Nephron (organoid): ENCODE measurements at regions not wholly inside any gene's neighbourhood (a gene's known extent, or its start where the extent isn't known, plus 50 kb on each side); places are given as distances from the start of the nearest gene placed in this dataset.
A peak's percentile ranks its signal among the peaks of the same experiment; 100 is the strongest.
"Not testable (repeated sequence)": the region's sequence is repeated elsewhere in the genome, so short reads cannot be mapped to it uniquely, and the experiment has no call there.

Experiments used
- H3K27ac Mint-ChIP-seq, 3 experiments: 2 replicates each; pipeline ENCODE4 v1.8.0; 2020; ENCODE audit warnings: mixed read lengths in 3 of 3, mild to moderate bottlenecking in 2 of 3, moderate library complexity in 1 of 3
- H3K27me3 Mint-ChIP-seq: 2 replicates; pipeline ENCODE4 v1.8.0; 2021; ENCODE audit warnings: low read depth, mild to moderate bottlenecking, moderate library complexity, mixed read lengths
- H3K36me3 Mint-ChIP-seq: 2 replicates; pipeline ENCODE4 v1.8.0; 2020; ENCODE audit warnings: low read depth, mixed read lengths
- H3K4me1 Mint-ChIP-seq: 2 replicates; pipeline ENCODE4 v1.8.0; 2020; ENCODE audit warnings: mixed read lengths
- H3K4me3 Mint-ChIP-seq, 3 experiments: 2 replicates each; pipeline ENCODE4 v1.8.0; 2020; ENCODE audit warnings: mild to moderate bottlenecking in 3 of 3, mixed read lengths in 3 of 3, moderate library complexity in 2 of 3
- H3K9me3 Mint-ChIP-seq: 2 replicates; pipeline ENCODE4 v1.8.0; 2020; ENCODE audit warnings: mixed read lengths
- TF ChIP-seq, protein P1 (sequence below), 3 experiments: fragments of 200-600 bp; sonication (generic); IDR thresholded peaks; one replicate each; pipeline ENCODE4 v1.5.0; 2021; ENCODE audit warnings: antibody characterized with exemption in 3 of 3; ENCODE audit not compliant: unreplicated experiment in 3 of 3

GRCh38 chr17:20775331-20775730 is 195.8 kb downstream of the CDRT15L2 start:
- Mint-ChIP-seq H3K27me3 (no peaks in the 10 kb centered on the region), H3K4me1 (peaks cover 18% of the 10 kb centered on the region), H3K9me3 (peaks cover 7% of the 10 kb centered on the region), H3K36me3 (no peaks in the 10 kb centered on the region), H3K27ac (peak overlapping the region; percentile 60 to 89 (median 68)), H3K4me3 (no peak overlapping the region)
- TF ChIP-seq, protein P1, sequence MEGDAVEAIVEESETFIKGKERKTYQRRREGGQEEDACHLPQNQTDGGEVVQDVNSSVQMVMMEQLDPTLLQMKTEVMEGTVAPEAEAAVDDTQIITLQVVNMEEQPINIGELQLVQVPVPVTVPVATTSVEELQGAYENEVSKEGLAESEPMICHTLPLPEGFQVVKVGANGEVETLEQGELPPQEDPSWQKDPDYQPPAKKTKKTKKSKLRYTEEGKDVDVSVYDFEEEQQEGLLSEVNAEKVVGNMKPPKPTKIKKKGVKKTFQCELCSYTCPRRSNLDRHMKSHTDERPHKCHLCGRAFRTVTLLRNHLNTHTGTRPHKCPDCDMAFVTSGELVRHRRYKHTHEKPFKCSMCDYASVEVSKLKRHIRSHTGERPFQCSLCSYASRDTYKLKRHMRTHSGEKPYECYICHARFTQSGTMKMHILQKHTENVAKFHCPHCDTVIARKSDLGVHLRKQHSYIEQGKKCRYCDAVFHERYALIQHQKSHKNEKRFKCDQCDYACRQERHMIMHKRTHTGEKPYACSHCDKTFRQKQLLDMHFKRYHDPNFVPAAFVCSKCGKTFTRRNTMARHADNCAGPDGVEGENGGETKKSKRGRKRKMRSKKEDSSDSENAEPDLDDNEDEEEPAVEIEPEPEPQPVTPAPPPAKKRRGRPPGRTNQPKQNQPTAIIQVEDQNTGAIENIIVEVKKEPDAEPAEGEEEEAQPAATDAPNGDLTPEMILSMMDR (IDR thresholded peaks at IDR 0.05; ENCODE audit: unreplicated experiment in 3 of 3) = no peak

DNA sequence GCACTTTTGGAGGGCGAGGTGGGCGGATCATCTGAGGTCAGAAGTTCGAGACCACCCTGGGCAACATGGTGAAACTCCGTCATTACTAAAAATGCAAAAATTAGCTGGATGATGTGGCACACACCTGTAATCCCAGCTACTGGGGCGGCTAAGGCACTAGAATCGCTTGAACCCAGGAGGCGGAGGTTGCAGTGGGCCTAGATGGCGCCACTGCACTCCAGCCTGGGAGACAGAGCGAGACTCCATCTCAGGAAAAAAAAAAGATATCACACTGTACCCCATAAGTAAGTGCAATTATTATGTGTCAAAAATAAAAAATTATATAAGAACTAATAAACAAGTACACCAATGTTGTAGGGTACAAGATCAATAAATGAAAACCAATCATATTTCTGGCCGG is 200.0 kb downstream of the CDRT15L2 start:
- Mint-ChIP-seq H3K36me3 (no peaks in the 10 kb centered on the region), H3K4me3 (no peak overlapping the region), H3K27me3 (no peaks in the 10 kb centered on the region), H3K9me3 (peaks cover 5% of the 10 kb centered on the region), H3K4me1 (peaks cover 15% of the 10 kb centered on the region), H3K27ac (no peak overlapping the region)
- TF ChIP-seq, protein P1 (IDR thresholded peaks at IDR 0.05; ENCODE audit: unreplicated experiment in 3 of 3) = no peak

DNA sequence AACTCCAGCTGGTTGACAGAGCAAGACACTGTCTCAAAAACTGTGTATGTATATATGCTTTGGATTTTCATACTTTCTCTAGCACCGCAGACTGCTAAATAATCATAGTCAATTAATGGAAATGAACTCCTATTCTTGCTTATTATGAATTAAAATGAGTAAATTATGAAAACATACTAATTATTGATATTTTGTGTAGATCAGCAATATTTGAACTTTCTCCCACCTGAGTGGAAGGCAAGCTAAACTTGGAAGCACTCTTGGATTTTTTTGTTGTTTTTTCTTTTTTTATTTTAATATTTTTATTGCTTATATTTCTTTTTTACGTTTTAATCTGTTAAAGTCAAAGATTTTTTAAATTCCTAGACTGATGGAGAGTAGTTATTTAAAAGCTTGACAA is 201.7 kb downstream of the CDRT15L2 start:
- no peak overlapping the region for H3K27ac Mint-ChIP-seq
- no peaks in the 10 kb centered on the region for H3K27me3 Mint-ChIP-seq
- TF ChIP-seq, protein P1 (IDR thresholded peaks at IDR 0.05; ENCODE audit: unreplicated experiment in 3 of 3) = no peak
- H3K4me1 Mint-ChIP-seq = no peaks in the 10 kb centered on the region
- H3K4me3 Mint-ChIP-seq = no peak overlapping the region
- peaks cover 2% of the 10 kb centered on the region for H3K9me3 Mint-ChIP-seq
- no peaks in the 10 kb centered on the region for H3K36me3 Mint-ChIP-seq

GRCh38 chr17:20781869-20782268 is 202.3 kb downstream of the CDRT15L2 start:
- not testable (repeated sequence) for H3K27me3 Mint-ChIP-seq, H3K4me3 Mint-ChIP-seq, H3K4me1 Mint-ChIP-seq, H3K9me3 Mint-ChIP-seq, H3K27ac Mint-ChIP-seq, H3K36me3 Mint-ChIP-seq

DNA sequence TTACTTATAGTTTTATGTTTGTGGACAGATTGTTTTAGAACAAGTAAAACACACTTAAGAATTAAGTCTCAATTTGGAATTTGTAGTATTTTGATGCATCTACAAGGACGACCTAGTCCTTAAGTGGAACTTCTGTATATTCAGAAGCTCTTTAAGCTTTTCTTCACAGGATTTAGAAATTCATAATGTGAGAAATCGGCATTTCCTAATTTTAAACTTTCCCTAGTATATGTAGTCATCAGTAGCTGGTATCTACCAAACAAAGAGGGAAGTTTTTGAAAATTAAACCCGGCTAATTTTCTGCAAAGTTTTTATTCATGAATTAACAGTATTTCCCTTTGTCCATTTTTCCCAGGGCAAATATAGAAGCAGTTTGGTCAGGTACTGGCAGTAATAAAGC is 203.6 kb downstream of the CDRT15L2 start:
- TF ChIP-seq, protein P1 (IDR thresholded peaks at IDR 0.05; ENCODE audit: unreplicated experiment in 3 of 3) = no peak
- Mint-ChIP-seq H3K27me3 (no peaks in the 10 kb centered on the region), H3K36me3 (no peaks in the 10 kb centered on the region), H3K4me3 (no peak overlapping the region), H3K27ac (no peak overlapping the region), H3K4me1 (no peaks in the 10 kb centered on the region), H3K9me3 (no peaks in the 10 kb centered on the region)

DNA sequence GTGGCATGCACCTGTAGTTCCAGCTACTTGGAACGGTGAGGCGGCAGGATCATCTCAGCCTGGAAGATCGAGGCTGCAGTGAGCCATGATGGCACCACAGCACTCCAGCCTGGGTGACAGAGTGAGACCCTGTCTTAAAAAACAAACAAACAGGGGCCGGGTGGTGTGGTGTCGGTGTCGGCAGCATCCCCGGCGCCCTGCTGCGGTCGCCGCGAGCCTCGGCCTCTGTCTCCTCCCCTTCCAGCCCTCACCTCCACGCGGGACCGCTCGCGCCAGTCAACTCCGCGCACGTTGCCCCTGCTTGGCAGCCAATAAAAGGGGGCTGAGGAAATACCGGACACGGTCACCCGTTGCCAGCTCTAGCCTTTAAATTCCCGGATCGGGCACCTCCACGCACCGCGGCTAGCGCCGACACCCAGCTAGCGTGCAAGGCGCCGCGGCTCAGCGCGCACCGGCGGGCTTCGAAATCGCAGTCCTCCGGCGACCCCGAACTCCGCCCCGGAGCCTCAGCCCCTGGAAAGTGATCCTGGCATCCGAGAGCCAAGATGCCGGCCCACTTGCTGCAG is 204.7 kb downstream of the CDRT15L2 start:
- Mint-ChIP-seq H3K9me3 (no peaks in the 10 kb centered on the region), H3K27me3 (no peaks in the 10 kb centered on the region), H3K4me3 (no peak overlapping the region), H3K36me3 (no peaks in the 10 kb centered on the region), H3K27ac (no peak overlapping the region), H3K4me1 (no peaks in the 10 kb centered on the region)
- TF ChIP-seq, protein P1 (IDR thresholded peaks at IDR 0.05; ENCODE audit: unreplicated experiment in 3 of 3) = no peak
